Gastrocnemius medialis (tissue), 4 donors: ENCODE measurements at regions not wholly inside any gene's neighbourhood (a gene's known extent, or its start where the extent isn't known, plus 50 kb on each side); places are given as distances from the start of the nearest gene placed in this dataset.

Experiments used
- ATAC-seq, 2 donors: fragments of 150-250 bp; one replicate each; pipeline ENCODE4 v1.9.1; 2016
- DNase-seq, 2 donors: peaks; one replicate each; pipeline ENCODE4 v3.0.0-alpha.2; 2019
- H3K27ac ChIP-seq, 4 donors: fragments of 200-600 bp; sonication (generic); 1 replicate in 1 of 4; 2 replicates in 3 of 4; pipeline ENCODE4 v1.5.1; 2016 to 2018; ENCODE audit warnings: mild to moderate bottlenecking in 2 of 4, moderate library complexity in 1 of 4
- H3K27me3 ChIP-seq, 3 donors: fragments of 200-600 bp; sonication (generic) in 2 of 3; 1 replicate in 1 of 3; 2 replicates in 2 of 3; pipeline versions ENCODE4 v1.5.1 to v1.6.0; 2016 to 2019; ENCODE audit warnings: mild to moderate bottlenecking in 1 of 3, moderate library complexity in 1 of 3
- H3K36me3 ChIP-seq, 2 donors: fragments of 200-600 bp; sonication (generic) in 1 of 2; one replicate each; pipeline ENCODE4 v1.5.1; 2017 to 2018
- H3K4me1 ChIP-seq, 2 donors: fragments of 200-600 bp; sonication (generic) in 1 of 2; one replicate each; pipeline ENCODE4 v1.5.1; 2016 to 2017; ENCODE audit warnings: mild to moderate bottlenecking in 2 of 2
- H3K4me3 ChIP-seq, 4 donors: fragments of 200-600 bp; sonication (generic) in 3 of 4; 1 replicate in 1 of 4; 2 replicates in 3 of 4; pipeline ENCODE4 v1.5.1; 2016 to 2019; ENCODE audit warnings: mild to moderate bottlenecking in 2 of 4
- H3K9me3 ChIP-seq, 3 donors: fragments of 200-600 bp; sonication (generic) in 2 of 3; 1 replicate in 1 of 3; 2 replicates in 2 of 3; pipeline ENCODE4 v1.5.1; 2016 to 2019
- POLR2A ChIP-seq, 2 donors: fragments of 450-650 bp; IDR thresholded peaks; one replicate each; pipeline ENCODE4 v1.6.1; 2017; ENCODE audit warnings: antibody characterized with exemption in 2 of 2, mild to moderate bottlenecking in 2 of 2, moderate library complexity in 2 of 2
- in situ Hi-C, 4 donors: fragments of 200-750 bp; cut with MboI; loops; one replicate each; pipeline versions ENCODE4 v1.15.0 to v1.8.0; 2017; ENCODE audit warnings: low sequenced_read_pairs in 4 of 4
- intact Hi-C: fragments of 100-400 bp; cut with DNase I; formaldehyde crosslinking; loops from one replicate; pipeline ENCODE4 v1.15.1; 2023; ENCODE audit warnings: low total_unique reads
- TF ChIP-seq, protein P1 (sequence below), 5 experiments: fragments of 450-650 bp in 3 of 5; fragments of 200-600 bp in 2 of 5; sonication (generic) in 2 of 5; IDR thresholded peaks in 4 of 5; conservative IDR thresholded peaks in 1 of 5; 1 replicate in 4 of 5; 2 replicates in 1 of 5; pipeline ENCODE4 v1.5.1; 2016 to 2019; ENCODE audit warnings: antibody characterized with exemption in 5 of 5, mild to moderate bottlenecking in 3 of 5, moderate library complexity in 3 of 5

DNA sequence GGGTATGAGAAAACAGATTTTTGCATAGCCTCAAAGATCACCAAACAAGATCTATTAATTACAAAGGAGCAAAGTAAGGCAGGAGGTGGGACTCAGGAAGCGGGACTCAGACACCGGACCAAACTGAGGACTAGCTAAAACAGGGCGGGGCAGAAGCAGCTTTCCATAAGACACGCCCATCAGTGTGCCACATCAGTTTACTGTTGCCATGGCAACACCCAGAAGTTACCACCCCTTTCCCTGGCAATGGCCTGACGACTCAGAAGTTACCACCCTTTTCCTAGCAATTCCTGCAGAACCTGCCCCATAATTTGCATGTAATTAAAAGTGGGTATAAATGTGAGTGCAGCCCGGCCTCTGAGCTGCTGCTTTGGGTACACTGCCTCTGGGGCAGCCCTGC, 173.9 kb downstream of the SHANK2 start:
- Histone ChIP-seq H3K27me3 (peaks cover 0 to 8% (median 0%) of the 10 kb centered on the region in 3 donors), H3K27ac (no peak overlapping the region), H3K36me3 (no peaks in the 10 kb centered on the region), H3K4me1 (no peaks in the 10 kb centered on the region), H3K9me3 (no peaks in the 10 kb centered on the region), H3K4me3 (no peak overlapping the region)
- no peak for DNase-seq
- in situ Hi-C loops (no loop called here), intact Hi-C loops (no loop called here)
- TF ChIP-seq, protein P1, sequence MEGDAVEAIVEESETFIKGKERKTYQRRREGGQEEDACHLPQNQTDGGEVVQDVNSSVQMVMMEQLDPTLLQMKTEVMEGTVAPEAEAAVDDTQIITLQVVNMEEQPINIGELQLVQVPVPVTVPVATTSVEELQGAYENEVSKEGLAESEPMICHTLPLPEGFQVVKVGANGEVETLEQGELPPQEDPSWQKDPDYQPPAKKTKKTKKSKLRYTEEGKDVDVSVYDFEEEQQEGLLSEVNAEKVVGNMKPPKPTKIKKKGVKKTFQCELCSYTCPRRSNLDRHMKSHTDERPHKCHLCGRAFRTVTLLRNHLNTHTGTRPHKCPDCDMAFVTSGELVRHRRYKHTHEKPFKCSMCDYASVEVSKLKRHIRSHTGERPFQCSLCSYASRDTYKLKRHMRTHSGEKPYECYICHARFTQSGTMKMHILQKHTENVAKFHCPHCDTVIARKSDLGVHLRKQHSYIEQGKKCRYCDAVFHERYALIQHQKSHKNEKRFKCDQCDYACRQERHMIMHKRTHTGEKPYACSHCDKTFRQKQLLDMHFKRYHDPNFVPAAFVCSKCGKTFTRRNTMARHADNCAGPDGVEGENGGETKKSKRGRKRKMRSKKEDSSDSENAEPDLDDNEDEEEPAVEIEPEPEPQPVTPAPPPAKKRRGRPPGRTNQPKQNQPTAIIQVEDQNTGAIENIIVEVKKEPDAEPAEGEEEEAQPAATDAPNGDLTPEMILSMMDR (IDR thresholded peaks at IDR 0.05 in 4 of 5, conservative IDR thresholded peaks at IDR 0.05 in 1 of 5): no peak
- no peak for TF ChIP-seq POLR2A (IDR thresholded peaks at IDR 0.05)
- ATAC-seq: no peak

DNA sequence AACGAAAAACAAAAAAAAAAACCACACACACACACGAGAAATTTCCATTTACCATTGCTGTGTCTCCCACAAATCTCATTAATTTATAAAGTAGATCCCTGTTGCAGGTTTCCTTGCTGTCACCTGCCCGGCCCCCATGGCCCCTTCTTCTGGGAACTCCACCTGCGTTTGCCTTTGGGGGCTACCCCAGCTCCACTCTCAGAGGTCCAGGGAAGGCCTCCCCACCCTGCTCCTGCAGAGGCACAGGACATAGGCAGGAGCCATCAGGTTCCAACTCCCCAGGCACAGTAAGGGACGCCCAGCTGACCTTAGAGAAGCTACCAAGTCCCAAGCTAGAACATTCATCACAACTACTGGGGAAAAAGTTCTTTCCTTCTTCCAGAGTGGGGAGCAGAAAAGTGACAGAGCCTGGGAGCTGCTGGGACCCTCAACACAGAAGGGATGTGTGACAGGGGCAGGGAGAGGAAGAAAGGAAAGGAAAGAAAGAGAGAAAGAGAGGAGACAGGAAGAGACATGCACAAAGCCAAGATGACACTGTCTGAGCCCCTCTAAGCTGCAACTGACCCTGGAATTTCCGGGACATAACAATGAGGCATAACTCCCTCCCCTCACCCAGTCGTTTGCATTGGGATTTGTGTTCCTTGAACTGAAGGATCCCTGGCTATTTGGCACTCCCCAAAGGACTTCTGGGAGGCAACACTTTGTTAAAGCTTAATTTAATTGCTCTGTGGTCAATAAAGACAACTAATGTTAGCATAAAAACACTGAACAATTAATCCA, 175.7 kb downstream of the SHANK2 start:
- Histone ChIP-seq H3K36me3 (no peaks in the 10 kb centered on the region), H3K27me3 (peaks cover 0 to 6% (median 0%) of the 10 kb centered on the region in 3 donors), H3K27ac (no peak overlapping the region), H3K9me3 (no peaks in the 10 kb centered on the region), H3K4me1 (no peaks in the 10 kb centered on the region), H3K4me3 (no peak overlapping the region)
- TF ChIP-seq, protein P1 (IDR thresholded peaks at IDR 0.05 in 4 of 5, conservative IDR thresholded peaks at IDR 0.05 in 1 of 5): no peak
- no peak for TF ChIP-seq POLR2A (IDR thresholded peaks at IDR 0.05)
- in situ Hi-C loops: no loop called here
- intact Hi-C loops: no loop called here
- DNase-seq (no peak), ATAC-seq (no peak)

DNA sequence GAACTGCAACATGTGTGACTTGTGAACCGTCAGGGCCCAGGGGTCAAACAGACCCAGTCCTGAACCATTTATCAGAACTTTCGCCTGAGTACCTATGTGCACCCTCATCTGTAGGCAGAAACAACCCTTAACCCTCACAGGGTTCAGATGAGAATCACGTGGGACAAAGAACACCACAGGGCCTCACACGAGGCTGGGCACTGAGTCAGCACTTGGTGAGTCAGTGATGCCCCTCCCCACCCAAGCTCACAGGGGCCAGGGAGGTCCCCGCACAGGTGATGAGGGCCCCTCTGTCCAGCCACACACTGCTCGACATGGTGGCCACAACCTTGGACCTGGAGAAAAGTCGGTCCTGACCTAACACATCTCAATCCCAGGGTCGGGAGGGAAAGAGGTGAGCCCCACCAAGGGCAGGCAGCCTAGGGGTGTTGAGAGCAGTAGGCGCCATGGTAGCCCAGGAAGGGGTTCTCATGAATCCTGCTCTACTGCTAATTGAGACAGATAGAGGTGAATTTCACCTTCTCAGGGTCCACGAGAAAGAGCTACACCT, 176.4 kb downstream of the SHANK2 start:
- no peaks in the 10 kb centered on the region for H3K9me3 ChIP-seq
- TF ChIP-seq, protein P1 (IDR thresholded peaks at IDR 0.05 in 4 of 5, conservative IDR thresholded peaks at IDR 0.05 in 1 of 5): no peak
- TF ChIP-seq POLR2A (IDR thresholded peaks at IDR 0.05): no peak
- no peaks in the 10 kb centered on the region for H3K36me3 ChIP-seq
- in situ Hi-C loops: no loop called here
- H3K27ac ChIP-seq: no peak overlapping the region
- H3K4me3 ChIP-seq: no peak overlapping the region
- DNase-seq (no peak), ATAC-seq (no peak)
- H3K4me1 ChIP-seq: no peaks in the 10 kb centered on the region
- H3K27me3 ChIP-seq: no peaks in the 10 kb centered on the region
- intact Hi-C loops: no loop called here

DNA sequence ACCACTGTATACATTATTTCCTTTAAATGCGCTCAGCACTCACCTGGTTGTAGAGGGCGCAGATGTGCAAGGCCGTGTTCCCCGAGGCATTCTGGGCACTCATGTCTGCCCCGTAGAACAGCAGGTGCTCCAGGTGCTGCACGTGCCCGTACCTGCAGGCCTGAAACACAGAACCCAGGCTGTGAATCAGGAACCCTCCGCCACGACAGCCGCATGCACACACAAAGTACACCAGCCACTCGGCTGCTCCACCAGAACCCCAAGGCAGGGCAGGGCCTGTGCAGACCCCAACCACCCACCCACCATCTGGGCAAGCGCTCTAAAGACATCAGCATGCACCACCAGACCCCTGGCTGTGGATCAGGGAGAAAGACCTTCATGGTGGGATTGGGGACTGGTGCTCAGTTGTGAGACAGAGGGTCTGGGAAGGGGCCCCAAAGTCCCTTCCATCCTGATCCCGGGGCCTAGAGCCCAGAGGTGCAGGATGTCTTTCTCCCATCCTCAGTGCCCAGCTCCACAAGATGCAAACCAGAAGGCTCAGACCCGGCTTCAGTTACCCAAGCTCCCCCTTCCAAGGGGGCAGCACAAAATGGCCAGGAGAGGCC, 177.2 kb downstream of the SHANK2 start:
- in situ Hi-C loops: no loop called here
- Histone ChIP-seq H3K4me3 (no peak overlapping the region), H3K9me3 (no peaks in the 10 kb centered on the region), H3K36me3 (no peaks in the 10 kb centered on the region), H3K27me3 (no peaks in the 10 kb centered on the region), H3K27ac (no peak overlapping the region), H3K4me1 (no peaks in the 10 kb centered on the region)
- TF ChIP-seq, protein P1 (IDR thresholded peaks at IDR 0.05 in 4 of 5, conservative IDR thresholded peaks at IDR 0.05 in 1 of 5): no peak
- no peak for TF ChIP-seq POLR2A (IDR thresholded peaks at IDR 0.05)
- ATAC-seq: no peak
- no peak for DNase-seq
- intact Hi-C loops: no loop called here
